Mesendoderm (in vitro differentiated cells): ENCODE measurements at regions not wholly inside any gene's neighbourhood (a gene's known extent, or its start where the extent isn't known, plus 50 kb on each side); places are given as distances from the start of the nearest gene placed in this dataset.

Experiments
- DNase-seq: peaks from one replicate; pipeline ENCODE4 v3.0.0; 2013
- H2AK5ac ChIP-seq: 2 replicates; pipeline ENCODE4 v1.6.1; 2013; ENCODE audit warnings: low read length, inconsistent platforms
- H2BK120ac ChIP-seq: 2 replicates; pipeline ENCODE4 v1.6.1; 2013; ENCODE audit warnings: low read depth, mild to moderate bottlenecking, low read length, moderate library complexity, mixed read lengths
- H2BK15ac ChIP-seq: replicated peaks from 2 replicates; pipeline ENCODE4 v1.6.1; 2013; ENCODE audit warnings: low read depth, mild to moderate bottlenecking, moderate library complexity
- H2BK5ac ChIP-seq: 2 replicates; pipeline ENCODE4 v1.6.1; 2013; ENCODE audit warnings: low read length, inconsistent platforms
- H3K18ac ChIP-seq: 2 replicates; pipeline ENCODE4 v1.6.1; 2013; ENCODE audit warnings: mild to moderate bottlenecking, low read length, mixed read lengths
- H3K23ac ChIP-seq: one replicate; pipeline ENCODE4 v1.6.1; 2013; ENCODE audit warnings: low read length
- H3K27ac ChIP-seq: 2 replicates; pipeline ENCODE4 v1.5.1; 2013; ENCODE audit warnings: low read depth, mild to moderate bottlenecking, inconsistent platforms, low read length, moderate library complexity
- H3K27me3 ChIP-seq: 2 replicates; pipeline ENCODE4 v1.6.1; 2013; ENCODE audit warnings: low read length, control low read depth, mild to moderate bottlenecking, inconsistent platforms; ENCODE audit not compliant: insufficient read depth, poor library complexity
- H3K36me3 ChIP-seq: 2 replicates; pipeline ENCODE4 v1.6.1; 2013; ENCODE audit warnings: low read length, inconsistent platforms; ENCODE audit not compliant: control insufficient read depth, insufficient read depth
- H3K4ac ChIP-seq: one replicate; pipeline ENCODE4 v1.6.1; 2013; ENCODE audit warnings: low read depth, mild to moderate bottlenecking, low read length, moderate library complexity
- H3K4me1 ChIP-seq: 2 replicates; pipeline ENCODE4 v1.6.1; 2013; ENCODE audit warnings: low read depth, low read length, inconsistent platforms; ENCODE audit not compliant: control insufficient read depth
- H3K4me2 ChIP-seq: 2 replicates; pipeline ENCODE4 v1.6.1; 2013; ENCODE audit warnings: low read length
- H3K4me3 ChIP-seq: 2 replicates; pipeline ENCODE4 v1.5.1; 2013; ENCODE audit warnings: mild to moderate bottlenecking, low read length
- H3K56ac ChIP-seq: one replicate; pipeline ENCODE4 v1.6.1; 2013; ENCODE audit warnings: low read length
- H3K79me1 ChIP-seq: 2 replicates; pipeline ENCODE4 v1.6.1; 2013; ENCODE audit warnings: low read length, inconsistent platforms
- H3K79me2 ChIP-seq: 2 replicates; pipeline ENCODE4 v1.6.1; 2013; ENCODE audit warnings: mild to moderate bottlenecking, low read length; ENCODE audit not compliant: control insufficient read depth, insufficient read depth
- H3K9ac ChIP-seq: 2 replicates; pipeline ENCODE4 v1.6.1; 2013; ENCODE audit warnings: low read length, inconsistent platforms
- H4K5ac ChIP-seq: one replicate; pipeline ENCODE4 v1.6.1; 2013; ENCODE audit warnings: low read length
- H4K8ac ChIP-seq: one replicate; pipeline ENCODE4 v1.6.1; 2013; ENCODE audit warnings: low read depth, mild to moderate bottlenecking, control low read depth, low read length, moderate library complexity
- WGBS: extraction: QIAGEN DNeasy Blood & Tissue Kit; methylation state at CpG from one replicate; pipeline ENCODE4 v1.1.7; 2013; ENCODE audit warnings: low lambda C conversion rate, missing lambda C conversion rate; ENCODE audit not compliant: insufficient coverage; ENCODE audit errors: extremely low coverage; 5-methylcytosine and 5-hydroxymethylcytosine counted together

- DNase-seq: no peak
- H2BK15ac ChIP-seq: no peak overlapping the region
- no peaks in the 10 kb centered on the region for H3K27me3 ChIP-seq
- H2AK5ac ChIP-seq: no peak overlapping the region
- no peak overlapping the region for H3K27ac ChIP-seq
- no peak overlapping the region for H3K4me2 ChIP-seq
- H4K5ac ChIP-seq: no peak overlapping the region
- H3K36me3 ChIP-seq: no peaks in the 10 kb centered on the region
- no peaks in the 10 kb centered on the region for H3K79me2 ChIP-seq
- H3K23ac ChIP-seq: no peak overlapping the region
- WGBS: no CpG with 5 or more reads among the region's 3 CpGs
- no peak overlapping the region for H3K4me3 ChIP-seq
- H3K56ac ChIP-seq: no peak overlapping the region
- H2BK5ac ChIP-seq: no peak overlapping the region
- H3K9ac ChIP-seq: no peak overlapping the region
- H3K4ac ChIP-seq: no peak overlapping the region
- H3K18ac ChIP-seq: no peak overlapping the region
- no peak overlapping the region for H4K8ac ChIP-seq
- no peaks in the 10 kb centered on the region for H3K79me1 ChIP-seq
- no peaks in the 10 kb centered on the region for H3K4me1 ChIP-seq
- no peak overlapping the region for H2BK120ac ChIP-seq
Measured at GRCh38 chr2:30046979-30047378, 99.8 kb upstream of the YPEL5 start.

- no peak overlapping the region for H2BK120ac ChIP-seq
- WGBS: no CpG with 5 or more reads among the region's 8 CpGs
- H3K18ac ChIP-seq: no peak overlapping the region
- H3K4me3 ChIP-seq: no peak overlapping the region
- H2BK15ac ChIP-seq: no peak overlapping the region
- H3K9ac ChIP-seq: no peak overlapping the region
- DNase-seq: no peak
- no peaks in the 10 kb centered on the region for H3K4me1 ChIP-seq
- H3K4ac ChIP-seq: no peak overlapping the region
- H3K36me3 ChIP-seq: no peaks in the 10 kb centered on the region
- H3K27me3 ChIP-seq: no peaks in the 10 kb centered on the region
- H3K27ac ChIP-seq: no peak overlapping the region
- no peak overlapping the region for H4K8ac ChIP-seq
- no peak overlapping the region for H2BK5ac ChIP-seq
- no peak overlapping the region for H3K23ac ChIP-seq
- no peaks in the 10 kb centered on the region for H3K79me1 ChIP-seq
- no peak overlapping the region for H3K56ac ChIP-seq
- H3K79me2 ChIP-seq: no peaks in the 10 kb centered on the region
- H3K4me2 ChIP-seq: no peak overlapping the region
- no peak overlapping the region for H2AK5ac ChIP-seq
- H4K5ac ChIP-seq: no peak overlapping the region
Measured at GRCh38 chr2:30048636-30049175, 98.1 kb upstream of the YPEL5 start.

- no peak overlapping the region for H2BK120ac ChIP-seq
- H3K27me3 ChIP-seq: no peaks in the 10 kb centered on the region
Measured at GRCh38 chr2:30055548-30055947, 91.3 kb upstream of the YPEL5 start.

GRCh38 chr2:30060562-30060961 is 86.2 kb upstream of the YPEL5 start:
- no peak overlapping the region for H3K23ac ChIP-seq
- no peak overlapping the region for H3K27ac ChIP-seq
- no peak overlapping the region for H2BK5ac ChIP-seq
- no peaks in the 10 kb centered on the region for H3K27me3 ChIP-seq
- H3K4me2 ChIP-seq: no peak overlapping the region
- no peaks in the 10 kb centered on the region for H3K36me3 ChIP-seq
- H2AK5ac ChIP-seq: no peak overlapping the region
- H2BK120ac ChIP-seq: no peak overlapping the region
- DNase-seq: no peak
- no peak overlapping the region for H3K4ac ChIP-seq
- no peak overlapping the region for H4K8ac ChIP-seq
- H3K18ac ChIP-seq: no peak overlapping the region
- WGBS: no CpG with 5 or more reads among the region's 5 CpGs
- no peaks in the 10 kb centered on the region for H3K4me1 ChIP-seq
- H3K9ac ChIP-seq: no peak overlapping the region
- H4K5ac ChIP-seq: no peak overlapping the region
- no peak overlapping the region for H2BK15ac ChIP-seq
- no peaks in the 10 kb centered on the region for H3K79me2 ChIP-seq
- H3K4me3 ChIP-seq: no peak overlapping the region
- no peaks in the 10 kb centered on the region for H3K79me1 ChIP-seq
- H3K56ac ChIP-seq: no peak overlapping the region

More at GRCh38 chr2:30055548-30055947, 91.3 kb upstream of the YPEL5 start:
- H3K9ac ChIP-seq: no peak overlapping the region
- no peak overlapping the region for H3K4me3 ChIP-seq
- no peak overlapping the region for H3K4ac ChIP-seq
- no peak overlapping the region for H3K23ac ChIP-seq
- H3K4me2 ChIP-seq: no peak overlapping the region
- no peaks in the 10 kb centered on the region for H3K79me1 ChIP-seq
- no peaks in the 10 kb centered on the region for H3K79me2 ChIP-seq
- no peak overlapping the region for H3K27ac ChIP-seq
- H2BK5ac ChIP-seq: no peak overlapping the region
- no peak overlapping the region for H4K8ac ChIP-seq
- H2BK15ac ChIP-seq: no peak overlapping the region
- no peak overlapping the region for H3K56ac ChIP-seq
- H2AK5ac ChIP-seq: no peak overlapping the region
- DNase-seq: no peak
- H3K18ac ChIP-seq: no peak overlapping the region
- no peaks in the 10 kb centered on the region for H3K4me1 ChIP-seq
- WGBS: no CpG with 5 or more reads among the region's 2 CpGs
- H3K36me3 ChIP-seq: no peaks in the 10 kb centered on the region
- no peak overlapping the region for H4K5ac ChIP-seq

GRCh38 chr2:30068067-30068466 is 78.7 kb upstream of the YPEL5 start:
- no peak overlapping the region for H2BK120ac ChIP-seq
- no peak overlapping the region for H4K8ac ChIP-seq
- H4K5ac ChIP-seq: no peak overlapping the region
- H2BK5ac ChIP-seq: no peak overlapping the region
- H3K79me1 ChIP-seq: no peaks in the 10 kb centered on the region
- no peak for DNase-seq
- H3K79me2 ChIP-seq: no peaks in the 10 kb centered on the region
- no peak overlapping the region for H3K9ac ChIP-seq
- H3K23ac ChIP-seq: no peak overlapping the region
- no peak overlapping the region for H3K18ac ChIP-seq
- H3K4ac ChIP-seq: no peak overlapping the region
- no peak overlapping the region for H2BK15ac ChIP-seq
- H3K36me3 ChIP-seq: no peaks in the 10 kb centered on the region
- H3K4me2 ChIP-seq: no peak overlapping the region
- H2AK5ac ChIP-seq: no peak overlapping the region
- H3K4me1 ChIP-seq: no peaks in the 10 kb centered on the region
- H3K4me3 ChIP-seq: no peak overlapping the region
- H3K27ac ChIP-seq: no peak overlapping the region
- no peaks in the 10 kb centered on the region for H3K27me3 ChIP-seq
- no peak overlapping the region for H3K56ac ChIP-seq

GRCh38 chr2:30072250-30072842 is 74.5 kb upstream of the YPEL5 start:
- Histone ChIP-seq H4K5ac (no peak overlapping the region), H3K18ac (no peak overlapping the region), H3K4me2 (no peak overlapping the region), H3K23ac (no peak overlapping the region), H2BK120ac (no peak overlapping the region), H2BK5ac (no peak overlapping the region), H3K79me1 (no peaks in the 10 kb centered on the region), H3K4ac (no peak overlapping the region), H3K4me1 (no peaks in the 10 kb centered on the region), H2BK15ac (no peak overlapping the region), H3K36me3 (no peaks in the 10 kb centered on the region), H3K56ac (no peak overlapping the region), H3K27ac (no peak overlapping the region), H3K4me3 (no peak overlapping the region), H3K9ac (no peak overlapping the region), H3K27me3 (no peaks in the 10 kb centered on the region), H3K79me2 (no peaks in the 10 kb centered on the region), H4K8ac (no peak overlapping the region), H2AK5ac (no peak overlapping the region)
- peak; percentile 88 for DNase-seq
- no CpG with 5 or more reads among the region's 10 CpGs for WGBS
